ENCODE measurements at regions not wholly inside any gene's neighbourhood (a gene's known extent, or its start where the extent isn't known, plus 50 kb on each side); places are given as distances from the start of the nearest gene placed in this dataset.

GRCh38 chr2:23326330-23326729 is 58.6 kb upstream of the KLHL29 start:
- no peak for TF ChIP-seq EZH2phosphoT487 (IDR thresholded peaks at IDR 0.05)
- no peak for TF ChIP-seq EZH2 (IDR thresholded peaks at IDR 0.05)
- TF ChIP-seq, protein P1, sequence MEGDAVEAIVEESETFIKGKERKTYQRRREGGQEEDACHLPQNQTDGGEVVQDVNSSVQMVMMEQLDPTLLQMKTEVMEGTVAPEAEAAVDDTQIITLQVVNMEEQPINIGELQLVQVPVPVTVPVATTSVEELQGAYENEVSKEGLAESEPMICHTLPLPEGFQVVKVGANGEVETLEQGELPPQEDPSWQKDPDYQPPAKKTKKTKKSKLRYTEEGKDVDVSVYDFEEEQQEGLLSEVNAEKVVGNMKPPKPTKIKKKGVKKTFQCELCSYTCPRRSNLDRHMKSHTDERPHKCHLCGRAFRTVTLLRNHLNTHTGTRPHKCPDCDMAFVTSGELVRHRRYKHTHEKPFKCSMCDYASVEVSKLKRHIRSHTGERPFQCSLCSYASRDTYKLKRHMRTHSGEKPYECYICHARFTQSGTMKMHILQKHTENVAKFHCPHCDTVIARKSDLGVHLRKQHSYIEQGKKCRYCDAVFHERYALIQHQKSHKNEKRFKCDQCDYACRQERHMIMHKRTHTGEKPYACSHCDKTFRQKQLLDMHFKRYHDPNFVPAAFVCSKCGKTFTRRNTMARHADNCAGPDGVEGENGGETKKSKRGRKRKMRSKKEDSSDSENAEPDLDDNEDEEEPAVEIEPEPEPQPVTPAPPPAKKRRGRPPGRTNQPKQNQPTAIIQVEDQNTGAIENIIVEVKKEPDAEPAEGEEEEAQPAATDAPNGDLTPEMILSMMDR (IDR thresholded peaks at IDR 0.05), result no peak
- Histone ChIP-seq H3K4me3 (no peak overlapping the region), H4K20me1 (ENCODE audit: low read depth) (no peaks in the 10 kb centered on the region), H3K27ac (no peak overlapping the region), H3K4me1 (no peaks in the 10 kb centered on the region), H3K27me3 (no peaks in the 10 kb centered on the region), H3K9me3 (ENCODE audit: low read depth) (no peaks in the 10 kb centered on the region), H3F3A (ENCODE audit: low read depth) (no peaks in the 10 kb centered on the region), H3K79me2 (ENCODE audit: low read depth) (no peaks in the 10 kb centered on the region), H2AFZ (replicated peaks) (no peak overlapping the region), H3K36me3 (no peaks in the 10 kb centered on the region), H3K4me2 (no peak overlapping the region), H3K9ac (no peak overlapping the region)
- Mint-ChIP-seq H3K9me3 (no peaks in the 10 kb centered on the region), H3K36me3 (no peaks in the 10 kb centered on the region), H3K27me3 (ENCODE audit: insufficient read depth, low read depth) (peaks cover 12% of the 10 kb centered on the region), H3K4me1 (peaks cover 9% of the 10 kb centered on the region), H3K4me3 (no peak overlapping the region), H3K27ac (no peak overlapping the region)
- no peak for DNase-seq (ENCODE audit: low spot score)

DNA sequence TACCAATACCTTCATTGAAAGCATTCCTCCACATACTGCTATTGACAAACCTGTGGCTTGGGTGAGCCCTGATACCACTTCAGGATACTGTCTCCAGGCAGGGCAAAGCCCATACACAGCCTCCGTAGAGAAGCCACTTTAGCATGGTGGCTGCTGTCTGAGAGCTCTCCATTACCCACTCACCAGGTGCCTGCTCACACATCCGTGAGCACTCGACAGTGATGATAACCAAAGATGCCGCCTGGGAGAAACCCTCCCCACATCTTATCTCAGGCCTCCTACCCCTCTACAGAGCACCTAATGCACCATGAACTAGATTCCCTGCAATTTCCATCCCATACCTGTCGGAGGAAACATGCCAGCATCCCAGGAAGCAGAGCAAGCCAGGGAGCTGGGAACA is 57.6 kb upstream of the KLHL29 start:
- Histone ChIP-seq H3K9me3 (ENCODE audit: low read depth) (no peaks in the 10 kb centered on the region), H3K4me1 (no peaks in the 10 kb centered on the region), H3K27ac (no peak overlapping the region), H3K9ac (no peak overlapping the region), H4K20me1 (ENCODE audit: low read depth) (no peaks in the 10 kb centered on the region), H2AFZ (replicated peaks) (no peak overlapping the region), H3K36me3 (no peaks in the 10 kb centered on the region), H3K27me3 (no peaks in the 10 kb centered on the region), H3K79me2 (ENCODE audit: low read depth) (no peaks in the 10 kb centered on the region), H3K4me2 (no peak overlapping the region), H3F3A (ENCODE audit: low read depth) (no peaks in the 10 kb centered on the region), H3K4me3 (no peak overlapping the region)
- Mint-ChIP-seq H3K4me1 (peaks cover 9% of the 10 kb centered on the region), H3K27ac (no peak overlapping the region), H3K36me3 (no peaks in the 10 kb centered on the region), H3K4me3 (no peak overlapping the region), H3K27me3 (ENCODE audit: insufficient read depth, low read depth) (peaks cover 18% of the 10 kb centered on the region), H3K9me3 (no peaks in the 10 kb centered on the region)
- TF ChIP-seq EZH2 (IDR thresholded peaks at IDR 0.05) (no peak), EZH2phosphoT487 (IDR thresholded peaks at IDR 0.05) (no peak)
- TF ChIP-seq, protein P1 (IDR thresholded peaks at IDR 0.05), result no peak
- no peak for DNase-seq (ENCODE audit: low spot score)

DNA sequence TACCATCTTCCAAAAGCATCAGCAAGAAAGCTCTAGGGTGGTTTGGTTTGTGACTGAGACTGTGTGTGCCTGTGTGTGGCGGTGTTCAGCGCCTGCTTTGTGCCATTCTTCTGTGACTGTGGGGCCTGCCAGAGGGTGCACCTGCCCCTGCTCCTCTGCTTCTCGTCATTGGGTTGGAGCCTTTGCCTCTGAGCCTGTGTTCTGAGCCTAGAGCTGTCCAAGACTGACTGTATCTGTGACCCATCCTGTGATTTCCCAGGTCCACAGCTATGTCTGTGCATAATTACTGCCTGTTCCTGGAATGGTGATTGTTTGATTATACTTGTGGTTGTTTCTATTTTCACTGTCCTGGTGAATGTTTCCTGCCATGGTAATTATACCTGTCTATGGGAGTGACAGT is 57.1 kb upstream of the KLHL29 start:
- Mint-ChIP-seq H3K4me1 (peaks cover 8% of the 10 kb centered on the region), H3K27ac (no peak overlapping the region), H3K36me3 (no peaks in the 10 kb centered on the region), H3K27me3 (ENCODE audit: insufficient read depth, low read depth) (peaks cover 18% of the 10 kb centered on the region), H3K9me3 (no peaks in the 10 kb centered on the region), H3K4me3 (no peak overlapping the region)
- Histone ChIP-seq H3K9ac (no peak overlapping the region), H3K36me3 (no peaks in the 10 kb centered on the region), H3K79me2 (ENCODE audit: low read depth) (no peaks in the 10 kb centered on the region), H3K27ac (no peak overlapping the region), H3K4me2 (no peak overlapping the region), H2AFZ (replicated peaks) (no peak overlapping the region), H3F3A (ENCODE audit: low read depth) (no peaks in the 10 kb centered on the region), H3K9me3 (ENCODE audit: low read depth) (no peaks in the 10 kb centered on the region), H3K4me1 (no peaks in the 10 kb centered on the region), H3K4me3 (no peak overlapping the region), H3K27me3 (no peaks in the 10 kb centered on the region), H4K20me1 (ENCODE audit: low read depth) (no peaks in the 10 kb centered on the region)
- TF ChIP-seq EZH2 (IDR thresholded peaks at IDR 0.05), result no peak
- TF ChIP-seq, protein P1 (IDR thresholded peaks at IDR 0.05), result no peak
- no peak for TF ChIP-seq EZH2phosphoT487 (IDR thresholded peaks at IDR 0.05)
- DNase-seq (ENCODE audit: low spot score), result no peak
